HepG2 (cell line): ENCODE measurements at regions not wholly inside any gene's neighbourhood (a gene's known extent, or its start where the extent isn't known, plus 50 kb on each side); places are given as distances from the start of the nearest gene placed in this dataset.

Experiments
- ATAC-seq: fragments of 200-7000 bp; cut with Tn5 transposase; 3 replicates; pipeline ENCODE4 v1.9.1; 2020; ENCODE audit warnings: mild to moderate bottlenecking, moderate library complexity
- BruUV-seq: library from RNA; stranded (reverse); fragments of 400-500 nt; replicated peaks from 2 replicates; lab custom pipeline; 2021; lab: Mats Ljungman, UMichigan
- CTCF ChIA-PET: fragments of 300-600 bp; formaldehyde crosslinking; extraction: SDS; loops from one replicate; lab custom pipeline; 2021; ENCODE audit warnings: low total read pairs, inconsistent platforms, low intra/inter-chr PET ratio; lab: Yijun Ruan, JAX
- POLR2A ChIA-PET: fragments of 350-600 bp; sonication (Branson Sonifier 250); formaldehyde crosslinking; loops from one replicate; lab custom pipeline; 2020; ENCODE audit warnings: antibody characterized with exemption, inconsistent platforms; lab: Yijun Ruan, JAX
- DNase-seq: peaks from one replicate; pipeline ENCODE4 v3.0.0-alpha.2; 2015; ENCODE audit warnings: low spot score
- FAIRE-seq: peaks from 3 replicates; lab custom pipeline; 2011; peaks lifted over from hg19 to GRCh38; lab: Jason Lieb, UNC
- H2AFZ ChIP-seq: one replicate; pipeline ENCODE4 v1.6.1; 2011; ENCODE audit warnings: low read length, inconsistent platforms
- H3K27ac ChIP-seq: fragments of 300-600 bp; 3 replicates; pipeline ENCODE4 v1.8.0; 2011; ENCODE audit warnings: mixed run types, mild to moderate bottlenecking, mixed read lengths, low read length, inconsistent platforms; ENCODE audit not compliant: insufficient read depth; ENCODE audit errors: extremely low read length
- H3K27me3 ChIP-seq, 2 experiments: fragments of 200-600 bp in 1 of 2; 2 replicates in 1 of 2; 3 replicates in 1 of 2; pipeline versions ENCODE4 v1.6.0 to v1.8.0; 2011; ENCODE audit warnings: low read length in 2 of 2, mild to moderate bottlenecking in 2 of 2, moderate library complexity in 2 of 2, inconsistent platforms in 1 of 2; ENCODE audit not compliant: insufficient read depth in 2 of 2, control insufficient read depth in 1 of 2
- H3K36me3 ChIP-seq, 2 experiments: fragments of 200-600 bp in 1 of 2; replicated peaks in 1 of 2; 2 replicates in 1 of 2; 3 replicates in 1 of 2; pipeline versions ENCODE4 v1.5.1 to v1.8.0; 2011; ENCODE audit warnings: low read length in 2 of 2, inconsistent platforms in 1 of 2; ENCODE audit not compliant: insufficient read depth in 2 of 2, control insufficient read depth in 1 of 2
- H3K4me1 ChIP-seq: 2 replicates; pipeline ENCODE4 v1.5.1; 2012; ENCODE audit warnings: low read length, inconsistent platforms; ENCODE audit not compliant: insufficient read depth
- H3K4me2 ChIP-seq: 2 replicates; pipeline ENCODE4 v1.6.0; 2011; ENCODE audit warnings: low read depth, low read length, inconsistent platforms
- H3K4me3 ChIP-seq, 3 experiments: fragments of 200-600 bp in 1 of 3; sonication (generic), shearing (Covaris generic) in 1 of 3; replicated peaks in 1 of 3; 2 replicates each; pipeline ENCODE4 v1.5.1; 2011 to 2016; ENCODE audit warnings: low read length in 3 of 3, inconsistent platforms in 2 of 3, low read depth in 2 of 3, mild to moderate bottlenecking in 2 of 3, control low read depth in 1 of 3, mixed read lengths in 1 of 3; ENCODE audit not compliant: insufficient read depth in 1 of 3
- H3K79me2 ChIP-seq: one replicate; pipeline ENCODE4 v1.6.1; 2011; ENCODE audit warnings: low read length, inconsistent platforms; ENCODE audit not compliant: insufficient read depth
- H3K9ac ChIP-seq: 2 replicates; pipeline ENCODE4 v1.6.0; 2011; ENCODE audit warnings: mild to moderate bottlenecking, low read depth, low read length, inconsistent platforms; ENCODE audit not compliant: insufficient read depth
- H3K9me3 ChIP-seq: 2 replicates; pipeline ENCODE4 v1.5.1; 2012; ENCODE audit warnings: mild to moderate bottlenecking, low read length
- H4K20me1 ChIP-seq: 2 replicates; pipeline ENCODE4 v1.6.0; 2011; ENCODE audit warnings: inconsistent platforms, mild to moderate bottlenecking, low read length, moderate library complexity; ENCODE audit not compliant: insufficient read depth
- GRHL1 ChIP-seq: sonication (generic); formaldehyde crosslinking; conservative IDR thresholded peaks from 2 replicates; pipeline ENCODE4 v1.8.0; 2022; ENCODE audit warnings: missing genetic modification reagents
- GZF1 ChIP-seq: sonication (generic); formaldehyde crosslinking; IDR thresholded peaks from 2 replicates; pipeline ENCODE4 v1.5.1; 2020; ENCODE audit warnings: mild to moderate bottlenecking, missing genetic modification reagents
- HDAC2 ChIP-seq: sonication (generic); formaldehyde crosslinking; IDR thresholded peaks from 2 replicates; pipeline ENCODE4 v1.4.0; 2020; ENCODE audit warnings: missing genetic modification reagents
- NR2F1 ChIP-seq, 2 experiments: fragments of 450-650 bp in 1 of 2; formaldehyde crosslinking in 1 of 2; IDR thresholded peaks; 2 replicates each; pipeline versions ENCODE4 v1.5.0 to v1.6.1; 2016 to 2020; ENCODE audit warnings: mild to moderate bottlenecking in 1 of 2, missing compliant biosample characterization in 1 of 2, missing genetic modification reagents in 1 of 2, moderate library complexity in 1 of 2
- SPEN ChIP-seq: sonication (generic); formaldehyde crosslinking; IDR thresholded peaks from 2 replicates; pipeline ENCODE4 v1.5.1; 2020; ENCODE audit warnings: low read depth, mild to moderate bottlenecking, missing genetic modification reagents
- WGBS: methylation state at CpG from one replicate; pipeline ENCODE4 v1.1.6; 2017; ENCODE audit warnings: low lambda C conversion rate; 5-methylcytosine and 5-hydroxymethylcytosine counted together
- in situ Hi-C: cut with HindIII; loops from 2 replicates; pipeline ENCODE4 v1.10.0; 2017; ENCODE audit warnings: low pct_unique_long_range_greater_than_20kb; ENCODE audit not compliant: extremely low pct_ligation_motif_present
- intact Hi-C: fragments of 100-400 bp; cut with micrococcal nuclease; formaldehyde crosslinking; loops from one replicate; pipeline ENCODE4 v1.10.0; 2022; ENCODE audit not compliant: unreplicated experiment

DNA sequence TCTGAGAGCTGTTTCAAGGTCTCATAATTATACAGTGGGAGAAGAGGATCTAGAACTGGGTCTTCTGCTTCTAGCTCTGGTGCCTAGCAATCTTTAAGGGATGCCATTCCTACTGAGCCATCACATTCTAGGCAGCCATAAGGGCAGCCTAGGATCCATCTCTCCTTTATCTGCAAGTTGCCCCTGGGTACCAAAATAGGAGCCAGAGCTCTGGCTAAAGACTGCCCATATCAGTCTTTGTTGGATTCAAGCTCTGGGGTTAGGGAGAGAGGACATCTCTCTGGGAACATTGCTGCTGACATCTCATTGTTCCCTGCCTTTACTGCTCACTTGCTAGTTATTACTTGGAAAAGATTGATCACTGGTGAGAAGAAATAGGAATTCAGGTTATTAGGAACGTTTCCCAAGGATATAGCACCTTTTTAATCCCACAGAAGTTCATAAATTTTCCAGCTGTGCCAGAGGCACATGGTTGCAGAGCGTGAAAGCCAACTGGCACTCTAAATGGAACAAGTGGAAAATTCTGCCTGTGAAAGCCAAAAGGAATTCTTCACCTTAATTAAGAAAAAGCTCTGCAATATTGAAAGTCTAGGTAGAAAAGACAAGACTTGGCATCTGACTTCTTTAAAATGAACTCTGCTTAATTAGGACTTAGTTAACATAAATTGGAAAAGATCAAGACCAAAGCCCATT is 102.2 kb downstream of the CDC42EP3 start:
- no peak overlapping the region for H3K4me2 ChIP-seq
- H3K4me3 ChIP-seq, result no peak overlapping the region
- no peaks in the 10 kb centered on the region for H3K9me3 ChIP-seq
- intact Hi-C loops, result no loop called here
- whole genome bisulfite sequencing, result 11% methylated on average over 2 of the region's 2 CpGs
- TF ChIP-seq HDAC2 (CRISPR knock-in tag) (no peak), GRHL1 (CRISPR knock-in tag) (no peak), SPEN (CRISPR knock-in tag) (no peak), NR2F1 (CRISPR knock-in tag; IDR thresholded peaks at IDR 0.05) (no peak), GZF1 (no peak)
- TF ChIP-seq, all 625 proteins: peak for 0
- ChIA-PET CTCF (no interaction called here), POLR2A (no interaction called here)
- in situ Hi-C loops, result no loop called here
- no peak for FAIRE-seq
- Histone ChIP-seq H3K79me2 (no peaks in the 10 kb centered on the region), H4K20me1 (no peaks in the 10 kb centered on the region), H2AFZ (no peak overlapping the region), H3K9ac (no peak overlapping the region), H3K27me3 (no peaks in the 10 kb centered on the region), H3K4me1 (no peaks in the 10 kb centered on the region), H3K36me3 (no peaks in the 10 kb centered on the region), H3K27ac (no peak overlapping the region)
- no peak for ATAC-seq
- no peak for DNase-seq
- BruUV-seq, result no TSS peak
